ENCODE measurements at regions not wholly inside any gene's neighbourhood (a gene's known extent, or its start where the extent isn't known, plus 50 kb on each side); places are given as distances from the start of the nearest gene placed in this dataset.

DNA sequence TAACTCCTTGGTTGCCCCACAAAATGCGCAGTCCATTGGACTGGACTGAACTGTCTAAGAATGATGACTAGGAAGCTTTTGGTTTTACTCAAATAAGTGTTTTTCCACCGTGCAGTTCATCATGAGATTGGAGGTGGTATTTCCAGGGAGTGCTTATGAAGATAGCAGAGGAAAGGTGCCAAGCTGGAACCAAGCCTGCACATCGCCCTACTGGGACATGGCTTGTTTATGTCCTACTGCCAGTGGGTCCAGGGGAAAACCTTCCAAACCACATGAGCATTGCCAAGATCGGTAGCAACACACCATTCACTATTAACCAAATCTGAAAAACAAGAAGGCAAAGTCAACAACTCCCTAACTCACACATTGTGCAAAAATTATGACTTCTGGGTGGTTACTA lies 54.7 kb upstream of the DSCAM start:
- WGBS (ENCODE audit: insufficient coverage, low coverage, low lambda C conversion rate, missing lambda C conversion rate), result 51% methylated on average over 4 of the region's 4 CpGs
- H3K4me1 ChIP-seq, result no peaks in the 10 kb centered on the region
- H3K27me3 ChIP-seq, result no peaks in the 10 kb centered on the region

DNA sequence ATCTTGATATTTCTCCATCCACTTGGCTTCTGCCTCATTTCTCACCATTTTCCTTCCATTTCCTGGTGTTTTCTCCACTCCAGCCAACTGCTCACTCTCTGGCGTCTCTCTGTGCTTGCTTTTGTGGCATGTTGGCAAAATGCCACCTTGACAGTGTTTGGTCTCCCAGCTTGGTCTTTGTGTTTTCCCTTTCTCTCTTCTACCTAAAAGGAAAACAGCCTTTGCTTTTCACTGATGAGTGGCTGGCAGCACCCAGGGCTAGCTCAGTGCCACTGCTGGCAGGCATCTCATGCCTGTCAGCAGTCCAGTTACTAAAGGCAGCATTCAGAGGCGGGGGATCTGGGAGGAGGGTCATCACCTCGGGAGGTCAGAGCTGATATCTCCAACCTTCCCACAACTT lies 55.3 kb upstream of the DSCAM start:
- H3K9me3 ChIP-seq, result no peaks in the 10 kb centered on the region
- no peak for DNase-seq
- intact Hi-C loops (cut with DNase I), result no loop called here
- H3K4me1 ChIP-seq, result no peaks in the 10 kb centered on the region
- H3K4me3 ChIP-seq, result no peak overlapping the region
- H3K27ac ChIP-seq, result no peak overlapping the region
- WGBS (ENCODE audit: insufficient coverage, low coverage, low lambda C conversion rate, missing lambda C conversion rate), result 39% methylated on average over 3 of the region's 3 CpGs
- no peaks in the 10 kb centered on the region for H3K36me3 ChIP-seq
- no peak for ATAC-seq
- no peaks in the 10 kb centered on the region for H3K27me3 ChIP-seq
- TF ChIP-seq POLR2A (IDR thresholded peaks at IDR 0.05), result no peak
- TF ChIP-seq CTCF (IDR thresholded peaks at IDR 0.05), result no peak

More for the DNA sequence above, 54.7 kb upstream of the DSCAM start:
- no peak for DNase-seq
- H3K9me3 ChIP-seq, result no peaks in the 10 kb centered on the region
- H3K27ac ChIP-seq, result no peak overlapping the region
- no peak for TF ChIP-seq CTCF (IDR thresholded peaks at IDR 0.05)
- no peak for TF ChIP-seq POLR2A (IDR thresholded peaks at IDR 0.05)
- no peak overlapping the region for H3K4me3 ChIP-seq
- peak in 1 of 4 donors; percentile 28 for ATAC-seq
- H3K36me3 ChIP-seq, result no peaks in the 10 kb centered on the region
- intact Hi-C loops (cut with DNase I), result no loop called here

GRCh38 chr21:40902993-40903392 lies 56.0 kb upstream of the DSCAM start:
- no peak overlapping the region for H3K4me3 ChIP-seq
- ATAC-seq (no peak), DNase-seq (no peak)
- H3K27me3 ChIP-seq, result no peaks in the 10 kb centered on the region
- intact Hi-C loops (cut with DNase I), result no loop called here
- TF ChIP-seq POLR2A (IDR thresholded peaks at IDR 0.05), result no peak
- TF ChIP-seq CTCF (IDR thresholded peaks at IDR 0.05), result no peak
- H3K36me3 ChIP-seq, result no peaks in the 10 kb centered on the region
- H3K27ac ChIP-seq, result no peak overlapping the region
- WGBS (ENCODE audit: insufficient coverage, low coverage, low lambda C conversion rate, missing lambda C conversion rate), result 54% methylated on average over 3 of the region's 3 CpGs
- no peaks in the 10 kb centered on the region for H3K9me3 ChIP-seq
- H3K4me1 ChIP-seq, result no peaks in the 10 kb centered on the region

DNA sequence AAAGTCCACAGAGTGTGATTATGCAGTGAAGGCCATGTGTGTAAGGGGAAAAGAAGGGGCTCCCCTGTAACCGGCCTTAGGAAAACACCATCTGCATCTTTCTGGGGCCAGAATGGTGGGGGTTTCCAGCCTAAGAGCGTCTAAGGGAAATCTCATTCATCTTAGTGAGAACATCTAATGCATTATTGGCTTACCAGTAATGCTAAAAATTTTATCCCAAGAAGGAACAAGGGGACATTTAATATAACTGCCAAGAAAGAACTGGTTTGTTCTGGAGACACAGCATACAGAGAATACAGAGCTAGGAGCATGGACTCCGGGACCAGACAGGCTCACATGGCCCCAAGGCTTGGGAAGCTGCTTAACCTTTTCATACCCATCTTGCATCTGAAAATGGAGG lies 58.3 kb upstream of the DSCAM start:
- Histone ChIP-seq H3K9me3 (no peaks in the 10 kb centered on the region), H3K27me3 (no peaks in the 10 kb centered on the region), H3K4me3 (no peak overlapping the region), H3K4me1 (no peaks in the 10 kb centered on the region), H3K27ac (no peak overlapping the region), H3K36me3 (no peaks in the 10 kb centered on the region)
- ATAC-seq (no peak), DNase-seq (no peak)
- WGBS (ENCODE audit: insufficient coverage, low coverage, low lambda C conversion rate, missing lambda C conversion rate), result 38% methylated on average over 3 of the region's 3 CpGs
- TF ChIP-seq POLR2A (IDR thresholded peaks at IDR 0.05) (no peak), CTCF (IDR thresholded peaks at IDR 0.05) (no peak)
- intact Hi-C loops (cut with DNase I), result no loop called here

GRCh38 chr21:40912375-40912774 lies 65.4 kb upstream of the DSCAM start:
- Histone ChIP-seq H3K27me3 (no peaks in the 10 kb centered on the region), H3K9me3 (no peaks in the 10 kb centered on the region), H3K36me3 (no peaks in the 10 kb centered on the region), H3K27ac (no peak overlapping the region), H3K4me3 (no peak overlapping the region), H3K4me1 (no peaks in the 10 kb centered on the region)
- WGBS (ENCODE audit: insufficient coverage, low coverage, low lambda C conversion rate, missing lambda C conversion rate), result 73% methylated on average over 2 of the region's 5 CpGs
- intact Hi-C loops (cut with DNase I), result no loop called here
- no peak for DNase-seq
- TF ChIP-seq CTCF (IDR thresholded peaks at IDR 0.05) (no peak), POLR2A (IDR thresholded peaks at IDR 0.05) (no peak)
- ATAC-seq, result no peak
